HL-60 (cell line): ENCODE measurements at regions not wholly inside any gene's neighbourhood (a gene's known extent, or its start where the extent isn't known, plus 50 kb on each side); places are given as distances from the start of the nearest gene placed in this dataset.
"Not testable (repeated sequence)": the region's sequence is repeated elsewhere in the genome, so short reads cannot be mapped to it uniquely, and the experiment has no call there.

Source experiments
- CTCF ChIP-seq: IDR thresholded peaks from one replicate; pipeline ENCODE4 v1.5.1; 2011; ENCODE audit warnings: low read length, control low read depth, inconsistent platforms; ENCODE audit not compliant: insufficient read depth
- POLR2AphosphoS5 ChIP-seq: IDR thresholded peaks from 2 replicates; pipeline ENCODE4 v1.6.1; 2012; ENCODE audit warnings: low read depth
- REST ChIP-seq: IDR thresholded peaks from 2 replicates; pipeline ENCODE4 v1.6.1; 2012; ENCODE audit warnings: low read depth; ENCODE audit not compliant: insufficient replicate concordance

DNA sequence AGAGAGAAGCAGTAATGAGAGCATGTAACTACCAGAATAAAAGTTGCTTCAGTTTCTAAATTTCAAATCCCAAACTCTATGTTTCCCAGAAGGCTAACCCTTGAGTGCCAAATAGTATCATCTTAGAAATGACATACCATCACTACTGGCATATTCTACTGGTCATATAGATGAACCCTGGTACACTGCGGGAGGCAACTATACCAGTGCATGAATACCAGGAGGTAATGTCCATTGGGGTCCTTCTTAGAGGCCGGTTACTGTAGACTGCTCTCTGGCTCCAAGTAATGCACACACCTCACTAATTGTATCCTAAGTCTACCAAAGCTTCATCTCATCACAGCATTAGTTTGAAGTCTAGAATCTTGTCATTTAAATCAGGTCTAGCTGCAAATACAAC, 108.6 kb upstream of the MSMB start:
- TF ChIP-seq CTCF, POLR2AphosphoS5, REST: not testable (repeated sequence)
